GM18519 (cell line): ENCODE measurements at regions not wholly inside any gene's neighbourhood (a gene's known extent, or its start where the extent isn't known, plus 50 kb on each side); places are given as distances from the start of the nearest gene placed in this dataset.
A peak's percentile ranks its signal among the peaks of the same experiment; 100 is the strongest.

Source experiments
- ATAC-seq: cut with Tn5 transposase; IDR thresholded peaks from one replicate; pipeline ENCODE4 v1.9.1; 2021; ENCODE audit warnings: mild to moderate bottlenecking, moderate library complexity; ENCODE audit not compliant: unreplicated experiment, low FRiP score

DNA sequence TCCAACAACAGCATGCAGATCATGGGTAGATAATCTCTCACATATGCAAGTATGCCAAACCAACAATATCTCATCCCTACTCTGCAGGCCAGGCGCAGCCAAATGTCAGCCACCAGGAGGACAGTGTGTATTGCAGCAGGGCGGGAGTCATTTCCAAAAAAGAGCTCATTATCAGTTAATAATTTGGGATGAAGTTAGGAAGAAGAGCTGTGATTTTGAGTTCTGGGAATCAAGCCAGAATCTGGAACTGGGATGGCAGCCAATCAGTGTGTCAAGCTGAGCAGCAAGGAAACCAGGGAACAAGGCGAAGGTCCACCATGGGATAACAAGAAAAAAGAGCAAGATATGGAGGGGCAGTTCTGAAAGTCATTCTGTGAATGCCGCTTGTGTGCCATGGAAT is 88.2 kb upstream of the CAMK2D start:
- ATAC-seq, result no peak

DNA sequence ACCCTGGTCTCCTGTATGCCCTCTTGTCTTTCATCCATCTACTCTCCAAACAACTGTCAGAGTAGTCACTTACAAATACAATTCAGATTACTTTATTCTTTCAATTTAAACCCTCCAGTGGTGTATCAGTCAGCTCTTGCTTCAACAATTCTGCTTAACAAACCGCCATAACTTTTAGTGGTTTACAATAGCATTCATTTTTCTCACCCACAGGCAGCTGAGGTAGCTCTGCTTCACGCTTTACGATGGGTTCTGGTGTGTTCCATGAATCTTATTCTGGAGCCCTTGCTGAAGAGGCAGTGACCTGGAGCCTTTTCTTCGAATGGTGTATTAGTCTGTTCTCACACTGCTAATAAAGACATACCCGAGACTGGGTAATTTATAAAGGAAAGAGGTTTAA is 86.2 kb upstream of the CAMK2D start:
- ATAC-seq, result no peak

DNA sequence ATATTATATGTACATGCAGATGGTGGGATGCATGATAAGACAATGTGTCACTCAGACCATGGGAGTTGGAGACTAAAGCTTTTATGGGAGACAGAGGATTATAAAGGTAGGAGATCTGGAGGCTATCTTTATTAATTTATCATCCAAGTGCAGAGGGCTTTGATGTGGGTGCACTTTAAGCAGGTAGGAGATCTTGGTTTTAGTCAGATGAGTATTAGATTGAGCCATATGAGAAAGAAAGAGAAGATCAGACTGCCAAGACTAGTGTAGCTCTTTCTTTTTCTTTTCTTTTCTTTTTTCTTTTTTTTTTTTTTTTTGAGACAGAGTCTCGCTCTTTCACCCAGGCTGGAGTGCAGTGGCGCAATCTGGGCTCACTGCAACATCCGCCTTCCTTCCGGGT is 84.9 kb upstream of the CAMK2D start:
- ATAC-seq, result no peak

DNA sequence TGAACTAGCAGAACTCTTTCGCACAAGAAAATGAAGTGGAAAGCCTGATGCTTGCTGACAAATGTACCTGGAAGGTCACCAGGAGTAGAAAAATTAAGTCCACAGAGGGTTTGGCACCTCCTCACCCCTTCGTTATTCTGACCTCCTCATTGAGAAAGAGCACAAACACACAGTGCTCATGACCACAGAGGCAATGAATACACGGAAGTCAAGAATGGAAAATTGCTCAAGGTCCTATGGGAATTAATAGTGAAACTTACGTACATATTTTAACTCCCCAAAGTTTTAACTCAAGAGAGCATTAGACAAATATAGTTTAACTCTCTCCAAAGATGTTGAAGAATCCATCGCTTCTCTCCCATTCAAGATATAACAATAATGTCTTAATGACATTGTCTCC is 83.6 kb upstream of the CAMK2D start:
- no peak for ATAC-seq

DNA sequence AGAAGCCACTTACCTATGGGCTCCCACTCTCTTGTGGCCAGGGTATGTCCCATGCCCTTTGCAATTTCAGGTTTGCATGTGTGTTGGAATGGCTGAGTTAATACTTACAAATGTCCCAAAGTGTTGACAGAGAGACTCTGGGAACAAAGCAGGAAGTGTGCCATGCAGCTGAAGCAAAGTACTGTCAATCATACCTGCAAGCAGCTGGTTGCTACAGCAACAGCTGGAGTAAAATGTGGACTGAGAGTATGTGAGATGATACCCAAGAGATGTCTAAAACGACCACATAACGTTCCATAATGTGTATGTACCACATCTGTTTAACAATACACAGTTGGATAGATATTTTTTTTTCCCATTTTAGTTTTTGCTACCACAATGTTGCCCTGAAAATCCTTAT is 82.8 kb upstream of the CAMK2D start:
- ATAC-seq, result no peak

DNA sequence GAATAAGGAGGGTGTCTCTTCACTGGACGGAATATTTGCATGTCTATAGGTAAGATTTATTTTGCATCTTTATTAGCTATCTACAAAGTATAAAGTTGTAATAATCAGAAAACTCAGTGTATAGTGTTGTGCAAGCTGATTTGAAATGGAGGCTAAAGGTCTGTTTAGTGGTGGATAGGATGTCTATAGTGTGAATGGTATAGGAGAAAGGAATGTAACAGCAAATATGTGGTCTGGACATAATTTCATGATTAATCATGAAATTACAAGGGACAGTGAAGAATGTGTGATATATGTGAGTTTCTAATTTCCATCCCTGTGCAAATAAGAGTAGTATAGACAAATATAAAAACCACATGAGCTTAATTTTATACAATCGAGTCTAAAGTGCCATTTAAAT is 79.3 kb upstream of the CAMK2D start:
- ATAC-seq, result no peak

DNA sequence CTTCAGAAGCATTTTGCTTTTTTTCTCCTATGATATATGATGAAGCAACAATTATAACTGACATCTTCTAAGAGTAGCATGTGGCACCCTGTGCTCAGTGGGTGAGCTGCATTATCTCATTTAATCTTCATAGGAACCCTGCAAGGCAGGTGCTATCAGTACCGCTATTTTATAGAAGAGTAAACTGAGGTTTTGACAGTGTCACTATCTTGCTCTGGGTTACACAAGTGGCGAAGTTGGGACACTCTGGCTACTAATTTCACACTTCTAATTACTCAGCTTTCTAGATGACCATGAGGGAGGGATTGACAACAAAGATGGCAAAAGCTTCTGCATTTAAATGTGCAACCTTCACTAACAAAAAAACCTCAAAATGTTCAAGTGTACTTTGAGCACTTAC is 76.9 kb upstream of the CAMK2D start:
- no peak for ATAC-seq

DNA sequence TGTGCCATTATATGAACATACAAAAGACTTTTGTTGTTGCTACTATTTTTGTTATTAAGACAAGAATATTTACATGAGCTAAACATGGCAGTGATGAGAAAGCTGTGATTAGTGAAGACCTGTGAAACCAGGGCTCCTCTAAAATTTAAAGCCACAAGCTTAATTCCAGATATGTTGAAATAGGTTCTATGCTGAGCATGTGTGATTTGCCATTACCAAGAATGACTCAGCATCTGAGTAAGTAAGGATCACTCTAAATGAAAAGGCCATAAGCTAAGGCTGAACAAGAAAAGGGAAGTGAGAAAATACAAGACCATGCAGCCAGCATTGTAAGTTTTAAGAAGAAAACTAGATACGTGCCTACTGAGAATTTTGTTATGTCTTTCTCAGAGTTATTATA is 75.9 kb upstream of the CAMK2D start:
- ATAC-seq, result peak; percentile 100

DNA sequence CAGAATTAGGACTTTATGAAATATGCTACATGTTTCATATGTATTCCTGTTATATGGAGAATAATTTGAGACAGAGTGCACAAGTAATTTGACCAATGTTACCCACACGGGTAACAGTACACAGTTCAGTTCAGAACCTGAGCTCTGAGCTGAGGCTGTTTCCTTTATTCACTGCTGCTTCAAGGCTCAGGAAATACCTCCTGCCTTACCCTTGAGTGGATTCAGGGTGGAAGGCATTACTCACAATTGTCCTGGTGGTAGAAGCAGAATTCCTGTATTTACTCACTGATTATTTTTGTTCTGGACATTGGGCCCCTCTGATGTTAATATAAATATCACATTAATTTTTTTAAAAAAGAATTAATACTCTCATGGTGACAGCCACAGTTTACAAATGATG is 73.5 kb upstream of the CAMK2D start:
- ATAC-seq, result no peak

DNA sequence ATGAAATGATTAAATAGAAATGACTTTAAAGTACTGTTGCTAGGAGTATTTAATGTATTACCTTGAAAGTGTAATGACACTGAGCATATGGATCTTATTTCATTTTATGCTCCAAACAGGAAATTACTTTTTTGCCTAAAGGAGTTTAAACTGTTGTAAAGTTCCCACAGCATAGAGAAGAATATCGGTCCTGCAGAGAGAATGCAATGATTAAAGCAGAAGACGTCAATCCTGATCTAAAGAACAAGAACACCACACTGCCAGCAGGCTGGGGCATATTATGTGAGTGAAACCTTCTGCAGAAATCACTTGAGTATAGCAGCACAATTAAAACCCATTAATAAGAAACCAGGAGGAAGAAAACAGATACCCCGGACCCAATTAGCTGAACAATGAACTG is 72.8 kb upstream of the CAMK2D start:
- ATAC-seq, result no peak

DNA sequence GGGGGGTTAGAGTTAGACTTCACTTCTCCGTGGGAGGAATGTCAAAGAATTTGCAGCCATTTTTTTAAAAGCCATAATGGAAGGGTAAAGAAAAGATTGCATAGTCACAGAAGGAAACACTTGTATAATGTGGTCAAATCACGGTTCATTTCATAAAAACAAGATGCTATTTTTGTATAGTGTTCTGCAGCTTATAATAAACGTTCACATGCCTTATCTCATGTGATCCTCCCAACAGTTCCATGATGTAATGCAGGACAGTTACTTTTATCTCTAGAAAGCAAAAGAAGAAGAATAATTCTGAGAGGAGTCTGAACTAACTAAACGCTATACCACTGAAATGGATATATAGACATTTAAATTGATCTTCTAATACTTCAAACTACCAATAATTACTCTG is 71.3 kb upstream of the CAMK2D start:
- no peak for ATAC-seq

DNA sequence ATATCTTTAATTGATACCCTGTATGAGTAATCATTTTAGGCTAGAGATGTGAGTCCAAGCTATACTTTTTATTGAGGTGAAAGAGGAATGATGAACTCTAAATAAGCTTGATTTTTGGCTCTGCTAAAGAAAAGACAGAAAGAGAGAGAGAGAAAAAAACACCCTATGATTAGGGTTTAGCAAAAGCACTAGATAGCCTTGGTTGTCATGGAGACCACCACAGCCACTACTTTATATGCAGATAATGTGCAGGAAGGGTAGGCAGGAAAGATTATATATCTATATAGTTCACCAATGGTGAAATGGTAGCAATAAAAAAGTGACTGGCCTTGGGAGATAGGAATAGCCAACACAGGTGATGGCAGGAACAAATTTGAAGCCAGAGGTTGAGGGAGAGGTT is 69.9 kb upstream of the CAMK2D start:
- no peak for ATAC-seq

DNA sequence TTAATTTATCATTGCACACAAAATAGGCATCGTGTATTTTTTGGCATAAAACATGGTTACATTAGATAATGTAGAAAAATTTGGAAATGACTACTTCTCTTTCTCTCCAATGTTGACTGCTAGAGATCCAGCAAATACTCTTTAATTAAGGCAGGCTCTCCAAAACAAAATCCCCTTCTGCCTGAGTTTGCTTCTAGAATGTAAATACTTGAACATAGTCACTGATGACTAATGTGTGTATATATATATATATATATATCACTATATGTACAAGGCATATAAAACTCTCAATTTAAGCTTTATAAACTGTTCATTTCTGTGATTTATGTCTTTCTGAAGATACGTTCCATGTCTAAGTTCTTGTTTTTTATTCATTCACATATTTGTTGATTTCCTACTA is 67.2 kb upstream of the CAMK2D start:
- ATAC-seq, result no peak

DNA sequence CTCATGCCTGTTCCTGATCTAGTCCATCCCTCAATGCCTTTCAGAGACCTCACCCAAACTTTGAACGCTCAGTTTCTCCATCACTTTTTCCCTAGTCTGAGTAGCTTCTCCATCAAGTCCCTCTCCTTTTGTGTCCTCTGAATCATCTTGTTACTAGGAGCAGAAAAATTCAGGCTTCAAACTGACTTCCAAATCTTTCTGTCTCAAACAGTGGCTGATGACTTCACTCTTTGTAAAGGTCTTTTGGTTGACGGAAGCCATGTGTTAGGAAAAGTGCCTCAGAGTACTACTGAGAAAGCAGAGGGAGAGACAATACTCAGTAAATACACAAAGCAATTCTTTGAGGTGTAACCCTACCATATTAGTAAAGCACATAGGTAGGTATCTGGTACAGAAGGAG is 65.7 kb upstream of the CAMK2D start:
- ATAC-seq, result no peak

DNA sequence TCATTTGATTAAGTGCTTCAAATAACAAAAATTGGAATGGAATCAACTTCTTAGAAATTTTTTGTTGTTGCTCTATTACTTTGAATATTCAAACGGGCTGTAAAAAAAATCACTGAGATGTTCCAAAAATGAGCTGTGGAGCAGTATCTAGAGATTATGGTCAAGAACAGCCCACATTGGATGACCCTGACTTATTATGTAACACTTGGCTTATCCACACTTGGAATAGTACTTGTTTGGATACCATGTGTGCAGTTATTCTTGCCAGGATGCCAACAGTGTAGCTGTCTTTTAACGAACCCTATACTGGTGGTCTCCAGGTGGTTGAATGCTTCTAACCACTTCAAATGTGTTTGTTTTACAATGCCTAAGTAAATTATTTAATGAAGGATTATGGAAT is 64.9 kb upstream of the CAMK2D start:
- ATAC-seq, result no peak

DNA sequence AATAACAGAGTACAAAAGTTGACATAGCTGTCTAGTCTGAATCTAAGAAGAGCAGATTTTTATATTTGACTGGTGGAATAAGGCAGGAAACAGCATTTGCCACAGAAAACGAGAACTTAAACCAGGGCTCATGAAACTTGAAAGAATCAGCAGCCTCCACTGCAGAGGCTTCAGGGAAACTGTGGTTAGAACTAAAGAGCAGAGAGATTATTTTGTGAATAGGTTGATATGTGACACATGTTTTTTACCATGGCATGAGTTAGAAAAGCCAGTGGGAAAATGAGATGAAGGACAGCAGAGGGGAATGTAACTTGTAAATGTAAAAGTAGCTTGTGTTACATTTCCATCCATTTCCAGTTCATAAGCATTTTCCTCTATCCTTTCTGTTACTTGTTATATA is 63.7 kb upstream of the CAMK2D start:
- ATAC-seq, result peak; percentile 54

DNA sequence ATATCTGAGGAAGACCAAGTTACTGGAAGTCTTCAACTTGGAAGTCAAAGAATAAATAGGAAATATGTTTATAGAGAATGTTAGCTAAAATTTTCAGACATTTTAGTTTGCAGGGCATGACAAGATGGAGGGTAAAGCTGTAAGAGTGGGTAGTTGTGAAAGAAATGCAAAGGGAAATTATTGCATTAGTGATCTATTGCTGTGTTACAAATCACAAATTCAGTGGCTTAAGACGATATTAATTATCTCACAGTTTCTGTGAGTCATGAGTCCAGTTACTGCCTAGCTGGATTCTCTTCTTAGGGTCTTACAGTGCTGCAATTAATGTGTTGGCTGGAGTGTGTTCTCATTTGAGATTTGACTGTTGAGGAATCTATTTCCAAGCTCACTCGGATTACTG is 62.9 kb upstream of the CAMK2D start:
- no peak for ATAC-seq

DNA sequence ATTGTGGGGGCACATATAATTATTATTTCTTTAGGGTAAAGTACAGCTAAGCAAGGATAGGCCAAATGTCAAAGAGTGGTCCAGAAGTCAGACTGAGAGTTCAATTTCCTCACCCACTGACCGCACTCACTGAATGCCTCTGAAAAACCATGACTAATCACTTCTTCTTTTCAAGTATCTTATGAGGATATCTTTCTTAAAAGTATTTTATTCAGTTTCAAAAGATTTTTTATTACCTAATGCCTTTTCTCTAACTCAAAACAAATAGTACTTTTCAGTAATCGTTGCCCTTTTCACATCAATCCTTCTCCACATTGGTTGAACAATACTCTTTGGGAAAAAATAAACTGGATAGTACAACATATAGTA is 61.7 kb upstream of the CAMK2D start:
- peak; percentile 55 for ATAC-seq

DNA sequence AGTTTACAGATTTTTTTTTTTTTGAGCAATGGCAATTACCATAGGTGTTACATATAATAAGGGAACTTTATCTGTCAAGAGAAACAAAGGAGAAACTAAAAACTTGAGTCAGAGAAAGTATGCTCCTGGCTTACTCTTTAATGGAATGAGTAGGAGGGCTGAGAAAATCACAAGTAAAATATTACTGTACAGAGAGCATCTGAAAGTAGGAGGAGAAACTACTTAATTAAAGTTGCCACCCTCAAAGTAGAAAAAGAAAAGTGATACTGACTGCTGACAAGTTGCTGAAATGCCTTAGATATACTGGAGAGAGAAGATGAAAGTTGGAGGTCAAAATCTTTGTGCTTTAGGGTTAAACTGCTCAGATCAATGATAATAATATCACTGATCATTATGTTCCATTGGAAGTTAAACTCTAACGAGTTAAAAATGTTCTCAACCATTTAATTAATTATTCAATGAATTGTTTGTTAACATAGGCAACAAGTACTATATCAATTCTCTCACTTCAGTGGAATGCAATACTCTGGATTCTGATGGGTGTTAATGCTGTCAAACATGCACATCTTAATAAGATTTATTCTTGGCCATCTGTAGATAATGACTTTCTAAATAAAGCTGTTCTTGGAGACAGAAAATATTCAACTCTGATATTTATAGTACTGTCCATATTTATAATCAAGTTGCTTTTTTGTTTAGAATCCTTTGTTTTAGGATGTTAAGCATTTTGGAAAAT is 61.2 kb upstream of the CAMK2D start:
- peak; percentile 71 for ATAC-seq

DNA sequence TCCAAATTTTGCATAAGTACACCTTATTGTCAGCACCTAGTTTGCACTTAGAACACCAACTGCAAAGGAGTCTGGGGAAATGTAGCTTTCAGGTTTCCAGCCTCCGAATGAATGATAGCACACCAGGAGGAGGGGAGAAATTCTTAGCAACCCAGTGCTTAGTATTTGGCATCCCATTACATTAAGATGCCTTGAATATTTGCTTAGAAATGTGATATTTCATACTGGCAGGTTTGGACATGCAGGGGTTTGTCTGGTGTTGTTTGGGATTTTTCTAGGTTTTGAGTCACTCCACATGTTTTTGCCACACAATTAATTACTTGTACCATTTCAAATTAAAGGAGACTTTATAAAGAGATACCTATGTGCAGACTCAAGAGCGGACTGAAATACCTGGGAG is 60.3 kb upstream of the CAMK2D start:
- ATAC-seq, result no peak

DNA sequence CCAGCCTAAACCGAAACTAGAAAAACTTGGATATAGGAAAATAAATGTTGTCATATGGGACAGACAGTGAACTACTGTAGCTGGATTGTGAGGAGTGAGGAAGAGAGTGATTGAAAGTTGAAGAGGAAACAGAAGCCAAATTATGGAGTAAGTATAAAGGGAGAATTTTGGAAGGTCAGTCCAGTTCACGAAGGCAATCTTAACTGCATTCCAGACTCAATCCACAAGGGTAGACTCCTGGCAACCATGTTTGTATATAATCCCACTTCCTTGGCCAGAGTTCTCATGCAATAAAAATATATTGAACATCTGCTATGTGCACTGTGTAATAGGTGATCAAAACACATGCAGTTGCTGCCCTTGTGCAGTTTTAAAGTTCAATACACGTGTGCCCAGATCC is 58.6 kb upstream of the CAMK2D start:
- no peak for ATAC-seq

DNA sequence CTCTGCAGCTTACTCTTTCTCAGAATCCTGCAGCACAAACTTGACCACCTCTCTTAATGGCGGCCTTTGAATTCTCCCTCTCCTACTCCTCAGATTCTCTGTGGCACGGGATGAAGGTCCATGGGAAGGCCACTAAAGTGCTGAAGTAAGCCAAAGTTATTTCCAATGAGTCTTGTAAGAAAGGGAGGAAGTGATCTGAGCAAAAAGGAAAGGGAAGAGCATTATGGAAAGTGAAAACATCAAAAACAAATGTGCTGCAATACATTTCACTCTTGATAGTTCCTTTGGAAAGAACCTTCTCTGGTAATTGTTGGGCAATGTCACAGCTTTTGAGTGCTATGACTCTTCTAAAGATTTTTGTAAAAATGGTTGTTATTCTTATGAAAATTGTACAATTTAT is 54.3 kb upstream of the CAMK2D start:
- no peak for ATAC-seq

DNA sequence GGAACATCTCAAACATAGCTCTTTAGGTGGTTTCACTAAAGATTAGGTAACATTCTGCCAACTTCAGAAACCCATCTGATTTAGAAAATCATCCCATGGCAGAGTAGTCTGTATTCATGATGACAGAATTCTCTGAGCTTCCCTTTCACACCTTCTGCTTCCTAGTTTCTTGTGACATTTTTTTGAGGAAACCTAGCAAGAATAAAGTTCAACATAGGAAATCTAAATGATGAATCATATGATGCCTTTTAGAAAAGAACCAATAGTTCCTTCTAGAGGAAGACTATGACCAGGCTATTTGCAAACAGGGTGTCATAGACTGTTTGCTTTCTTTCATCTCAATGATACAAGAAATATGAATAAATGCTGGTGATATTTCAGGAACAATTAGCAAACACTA is 49.8 kb upstream of the CAMK2D start:
- ATAC-seq, result no peak
